ENCODE measurements at regions not wholly inside any gene's neighbourhood (a gene's known extent, or its start where the extent isn't known, plus 50 kb on each side); places are given as distances from the start of the nearest gene placed in this dataset.

GRCh38 chr19:28585796-28586195 is 627.2 kb downstream of the UQCRFS1 start:
- TF ChIP-seq CTCF (IDR thresholded peaks at IDR 0.05) (no peak), POLR2A (IDR thresholded peaks at IDR 0.05) (no peak)
